ENCODE measurements at regions not wholly inside any gene's neighbourhood (a gene's known extent, or its start where the extent isn't known, plus 50 kb on each side); places are given as distances from the start of the nearest gene placed in this dataset.

DNA sequence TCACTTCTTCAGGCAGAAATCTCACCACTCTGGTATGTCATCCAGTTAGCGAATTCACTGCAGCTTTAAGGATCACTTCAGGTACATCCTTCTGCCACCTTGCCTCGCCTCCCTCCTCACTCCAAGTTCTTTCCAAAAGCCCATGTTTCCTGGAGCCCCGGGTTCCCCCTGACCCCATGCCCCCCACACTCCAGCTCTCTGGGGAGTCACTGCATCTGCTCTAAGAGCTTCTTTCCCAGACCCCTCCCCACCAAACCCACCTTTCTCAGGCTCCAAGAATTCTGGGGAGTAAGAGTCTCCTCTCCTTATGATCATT, 969.5 kb upstream of the ZNF722 start:
- TF ChIP-seq, protein P1, sequence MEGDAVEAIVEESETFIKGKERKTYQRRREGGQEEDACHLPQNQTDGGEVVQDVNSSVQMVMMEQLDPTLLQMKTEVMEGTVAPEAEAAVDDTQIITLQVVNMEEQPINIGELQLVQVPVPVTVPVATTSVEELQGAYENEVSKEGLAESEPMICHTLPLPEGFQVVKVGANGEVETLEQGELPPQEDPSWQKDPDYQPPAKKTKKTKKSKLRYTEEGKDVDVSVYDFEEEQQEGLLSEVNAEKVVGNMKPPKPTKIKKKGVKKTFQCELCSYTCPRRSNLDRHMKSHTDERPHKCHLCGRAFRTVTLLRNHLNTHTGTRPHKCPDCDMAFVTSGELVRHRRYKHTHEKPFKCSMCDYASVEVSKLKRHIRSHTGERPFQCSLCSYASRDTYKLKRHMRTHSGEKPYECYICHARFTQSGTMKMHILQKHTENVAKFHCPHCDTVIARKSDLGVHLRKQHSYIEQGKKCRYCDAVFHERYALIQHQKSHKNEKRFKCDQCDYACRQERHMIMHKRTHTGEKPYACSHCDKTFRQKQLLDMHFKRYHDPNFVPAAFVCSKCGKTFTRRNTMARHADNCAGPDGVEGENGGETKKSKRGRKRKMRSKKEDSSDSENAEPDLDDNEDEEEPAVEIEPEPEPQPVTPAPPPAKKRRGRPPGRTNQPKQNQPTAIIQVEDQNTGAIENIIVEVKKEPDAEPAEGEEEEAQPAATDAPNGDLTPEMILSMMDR (IDR thresholded peaks at IDR 0.05): no peak
- TF ChIP-seq POLR2A (IDR thresholded peaks at IDR 0.05): no peak
